ENCODE measurements at regions not wholly inside any gene's neighbourhood (a gene's known extent, or its start where the extent isn't known, plus 50 kb on each side); places are given as distances from the start of the nearest gene placed in this dataset. TPM values are rescaled to one million over a fixed set of nuclear protein-coding genes. Genes with fewer than 3 reads are reported as not detected.
"Not testable (repeated sequence)": the region's sequence is repeated elsewhere in the genome, so short reads cannot be mapped to it uniquely, and the experiment has no call there.

- Histone ChIP-seq H4K20me1 (ENCODE audit: low read depth) (no peaks in the 10 kb centered on the region), H2AFZ (replicated peaks) (no peak overlapping the region), H3K4me2 (no peak overlapping the region), H3K4me3 (no peak overlapping the region), H3K4me1 (peaks cover 18% of the 10 kb centered on the region), H3K27ac (no peak overlapping the region), H3F3A (ENCODE audit: low read depth) (peaks cover 9% of the 10 kb centered on the region), H3K9me3 (ENCODE audit: low read depth) (no peaks in the 10 kb centered on the region), H3K27me3 (no peaks in the 10 kb centered on the region), H3K9ac (no peak overlapping the region), H3K36me3 (no peaks in the 10 kb centered on the region), H3K79me2 (ENCODE audit: low read depth) (no peaks in the 10 kb centered on the region)
- Mint-ChIP-seq H3K4me1 (peaks cover 7% of the 10 kb centered on the region), H3K27me3 (ENCODE audit: insufficient read depth, low read depth) (no peaks in the 10 kb centered on the region), H3K4me3 (no peak overlapping the region), H3K36me3 (no peaks in the 10 kb centered on the region), H3K27ac (no peak overlapping the region), H3K9me3 (no peaks in the 10 kb centered on the region)
- no peak for DNase-seq (ENCODE audit: low spot score)
- TF ChIP-seq EZH2phosphoT487 (IDR thresholded peaks at IDR 0.05) (no peak), EZH2 (IDR thresholded peaks at IDR 0.05) (no peak), CTCF (IDR thresholded peaks at IDR 0.05) (no peak)
Measured at GRCh38 chr20:9011121-9011520, 57.8 kb upstream of the PLCB4 start.

GRCh38 chr20:9015232-9015983 lies 53.5 kb upstream of the PLCB4 start:
- not testable (repeated sequence) for H3K36me3 ChIP-seq; H3K79me2 ChIP-seq (ENCODE audit: low read depth); H3K4me3 ChIP-seq; H3K36me3 Mint-ChIP-seq; H3K27me3 ChIP-seq; H3K9ac ChIP-seq; H3K9me3 ChIP-seq (ENCODE audit: low read depth); H4K20me1 ChIP-seq (ENCODE audit: low read depth); H3K4me3 Mint-ChIP-seq; H3K27ac Mint-ChIP-seq; H2AFZ ChIP-seq (replicated peaks); DNase-seq (ENCODE audit: low spot score); H3K9me3 Mint-ChIP-seq; H3K27me3 Mint-ChIP-seq (ENCODE audit: insufficient read depth, low read depth)
- H3K4me2 ChIP-seq, result peak overlapping the region; percentile 61
- H3K27ac ChIP-seq, result peak overlapping the region; percentile 43
- H3K4me1 Mint-ChIP-seq, result peaks cover 16% of the 10 kb centered on the region
- peaks cover 41% of the 10 kb centered on the region for H3K4me1 ChIP-seq
- H3F3A ChIP-seq (ENCODE audit: low read depth), result peaks cover 20% of the 10 kb centered on the region

GRCh38 chr20:9015984-9016324 lies 52.9 kb upstream of the PLCB4 start:
- H3K9me3 Mint-ChIP-seq, result no peaks in the 10 kb centered on the region
- H3K27me3 Mint-ChIP-seq (ENCODE audit: insufficient read depth, low read depth), result no peaks in the 10 kb centered on the region
- peaks cover 16% of the 10 kb centered on the region for H3K4me1 Mint-ChIP-seq
- Histone ChIP-seq H3K9ac (no peak overlapping the region), H4K20me1 (ENCODE audit: low read depth) (no peaks in the 10 kb centered on the region), H2AFZ (replicated peaks) (no peak overlapping the region), H3F3A (ENCODE audit: low read depth) (peaks cover 20% of the 10 kb centered on the region), H3K4me1 (peaks cover 41% of the 10 kb centered on the region), H3K4me3 (no peak overlapping the region), H3K9me3 (ENCODE audit: low read depth) (no peaks in the 10 kb centered on the region), H3K4me2 (peak overlapping the region; percentile 38), H3K27me3 (no peaks in the 10 kb centered on the region), H3K79me2 (ENCODE audit: low read depth) (no peaks in the 10 kb centered on the region), H3K27ac (peak overlapping the region; percentile 44), H3K36me3 (no peaks in the 10 kb centered on the region)
- no peaks in the 10 kb centered on the region for H3K36me3 Mint-ChIP-seq
- no peak overlapping the region for H3K4me3 Mint-ChIP-seq
- TF ChIP-seq CTCF (IDR thresholded peaks at IDR 0.05) (no peak), EZH2phosphoT487 (IDR thresholded peaks at IDR 0.05) (no peak), EZH2 (IDR thresholded peaks at IDR 0.05) (no peak)
- DNase-seq (ENCODE audit: low spot score), result peak; percentile 56
- no peak overlapping the region for H3K27ac Mint-ChIP-seq

- Histone ChIP-seq H3K27me3 (no peaks in the 10 kb centered on the region), H3K4me1 (peaks cover 53% of the 10 kb centered on the region), H3F3A (ENCODE audit: low read depth) (peaks cover 20% of the 10 kb centered on the region), H3K79me2 (ENCODE audit: low read depth) (no peaks in the 10 kb centered on the region), H3K9ac (no peak overlapping the region), H4K20me1 (ENCODE audit: low read depth) (no peaks in the 10 kb centered on the region), H3K4me3 (no peak overlapping the region), H3K9me3 (ENCODE audit: low read depth) (no peaks in the 10 kb centered on the region), H3K36me3 (no peaks in the 10 kb centered on the region), H2AFZ (replicated peaks) (no peak overlapping the region), H3K27ac (no peak overlapping the region), H3K4me2 (no peak overlapping the region)
- H3K27me3 Mint-ChIP-seq (ENCODE audit: insufficient read depth, low read depth), result no peaks in the 10 kb centered on the region
- no peak for DNase-seq (ENCODE audit: low spot score)
- TF ChIP-seq EZH2phosphoT487 (IDR thresholded peaks at IDR 0.05), result no peak
- no peak overlapping the region for H3K4me3 Mint-ChIP-seq
- no peak overlapping the region for H3K27ac Mint-ChIP-seq
- H3K4me1 Mint-ChIP-seq, result peaks cover 19% of the 10 kb centered on the region
- H3K36me3 Mint-ChIP-seq, result no peaks in the 10 kb centered on the region
- no peaks in the 10 kb centered on the region for H3K9me3 Mint-ChIP-seq
Measured at GRCh38 chr20:9018346-9018745, 50.5 kb upstream of the PLCB4 start.

Small RNA genes lying in the stretch of these regions (small RNA-seq; reads per million reads assigned to genes)
- not detected for gene RF00017

All from neural progenitor cell (in vitro differentiated cells).